Trophoblast cell (in vitro differentiated cells and primary cell): ENCODE measurements at regions not wholly inside any gene's neighbourhood (a gene's known extent, or its start where the extent isn't known, plus 50 kb on each side); places are given as distances from the start of the nearest gene placed in this dataset.

ENCODE experiments used
- DNase-seq, 2 donors: peaks; one replicate each; pipeline ENCODE4 v3.0.0-alpha.2; 2016
- H2AFZ ChIP-seq: 2 replicates; pipeline ENCODE4 v1.6.1; 2013; ENCODE audit warnings: low read length, moderate library complexity, mild to moderate bottlenecking; ENCODE audit not compliant: insufficient read depth, poor library complexity
- H2AK5ac ChIP-seq: 2 replicates; pipeline ENCODE4 v1.6.1; 2013; ENCODE audit warnings: mild to moderate bottlenecking, low read length
- H2BK120ac ChIP-seq: 2 replicates; pipeline ENCODE4 v1.6.1; 2013; ENCODE audit warnings: low read length, mild to moderate bottlenecking, moderate library complexity; ENCODE audit not compliant: insufficient read depth, poor library complexity
- H2BK12ac ChIP-seq: 2 replicates; pipeline ENCODE4 v1.6.1; 2013; ENCODE audit warnings: mild to moderate bottlenecking, low read length, moderate library complexity
- H2BK5ac ChIP-seq: 2 replicates; pipeline ENCODE4 v1.6.1; 2013; ENCODE audit warnings: low read length, low read depth, moderate library complexity, mild to moderate bottlenecking; ENCODE audit not compliant: poor library complexity
- H3K14ac ChIP-seq: 2 replicates; pipeline ENCODE4 v1.6.1; 2013; ENCODE audit warnings: mild to moderate bottlenecking, low read length
- H3K18ac ChIP-seq: 2 replicates; pipeline ENCODE4 v1.6.1; 2013; ENCODE audit warnings: mild to moderate bottlenecking, low read length
- H3K23ac ChIP-seq: 2 replicates; pipeline ENCODE4 v1.6.1; 2013; ENCODE audit warnings: low read length
- H3K27ac ChIP-seq: 2 replicates; pipeline ENCODE4 v1.5.1; 2013; ENCODE audit warnings: low read depth, mild to moderate bottlenecking, inconsistent platforms, low read length, moderate library complexity
- H3K27me3 ChIP-seq: 2 replicates; pipeline ENCODE4 v1.6.1; 2013; ENCODE audit warnings: inconsistent platforms, mild to moderate bottlenecking, low read length, moderate library complexity; ENCODE audit not compliant: insufficient read depth
- H3K36me3 ChIP-seq, 2 experiments: 1 replicate in 1 of 2; 2 replicates in 1 of 2; pipeline ENCODE4 v1.6.1; 2013; ENCODE audit warnings: low read length in 2 of 2, mild to moderate bottlenecking in 2 of 2, moderate library complexity in 1 of 2; ENCODE audit not compliant: insufficient read depth in 2 of 2, control insufficient read depth in 1 of 2
- H3K4ac ChIP-seq: 2 replicates; pipeline ENCODE4 v1.6.1; 2013; ENCODE audit warnings: low read depth, mild to moderate bottlenecking, low read length, moderate library complexity
- H3K4me1 ChIP-seq, 2 experiments: 1 replicate in 1 of 2; 2 replicates in 1 of 2; pipeline ENCODE4 v1.6.1; 2013; ENCODE audit warnings: low read length in 2 of 2, mild to moderate bottlenecking in 2 of 2, moderate library complexity in 1 of 2; ENCODE audit not compliant: insufficient read depth in 2 of 2, control insufficient read depth in 1 of 2
- H3K4me2 ChIP-seq: 2 replicates; pipeline ENCODE4 v1.6.1; 2013; ENCODE audit warnings: inconsistent platforms, mild to moderate bottlenecking, low read length, moderate library complexity
- H3K4me3 ChIP-seq: 2 replicates; pipeline ENCODE4 v1.5.1; 2013; ENCODE audit warnings: mild to moderate bottlenecking, low read depth, low read length, inconsistent platforms
- H3K79me1 ChIP-seq: one replicate; pipeline ENCODE4 v1.6.1; 2013; ENCODE audit warnings: low read length
- H3K79me2 ChIP-seq: 2 replicates; pipeline ENCODE4 v1.6.1; 2013; ENCODE audit warnings: low read length, mild to moderate bottlenecking; ENCODE audit not compliant: control insufficient read depth, insufficient read depth, poor library complexity
- H3K9ac ChIP-seq: 2 replicates; pipeline ENCODE4 v1.6.1; 2013; ENCODE audit warnings: mild to moderate bottlenecking, low read length
- H3K9me3 ChIP-seq: 2 replicates; pipeline ENCODE4 v1.6.1; 2013; ENCODE audit warnings: low read depth, mild to moderate bottlenecking, control low read depth, inconsistent platforms, low read length; ENCODE audit not compliant: insufficient read depth
- H4K12ac ChIP-seq: 2 replicates; pipeline ENCODE4 v1.6.1; 2013; ENCODE audit warnings: low read depth, mild to moderate bottlenecking, low read length, moderate library complexity
- H4K8ac ChIP-seq: 2 replicates; pipeline ENCODE4 v1.6.1; 2013; ENCODE audit warnings: low read depth, mild to moderate bottlenecking, low read length, moderate library complexity
- H4K91ac ChIP-seq: one replicate; pipeline ENCODE4 v1.6.1; 2013; ENCODE audit warnings: low read depth, mild to moderate bottlenecking, low read length, moderate library complexity
- WGBS: extraction: QIAGEN DNeasy Blood & Tissue Kit; methylation state at CpG from one replicate; pipeline ENCODE4 v1.1.7; 2013; ENCODE audit warnings: missing lambda C conversion rate; ENCODE audit not compliant: insufficient read length, insufficient coverage; ENCODE audit errors: extremely low coverage; 5-methylcytosine and 5-hydroxymethylcytosine counted together

- Histone ChIP-seq H3K18ac (no peak overlapping the region), H4K91ac (no peak overlapping the region), H2AK5ac (no peak overlapping the region), H3K27me3 (no peaks in the 10 kb centered on the region), H3K79me1 (no peaks in the 10 kb centered on the region), H3K4me2 (no peak overlapping the region), H2BK120ac (no peak overlapping the region), H2BK12ac (no peak overlapping the region), H3K23ac (no peak overlapping the region), H3K4me3 (no peak overlapping the region), H3K4ac (no peak overlapping the region), H3K9ac (no peak overlapping the region), H2BK5ac (no peak overlapping the region), H4K12ac (no peak overlapping the region), H3K36me3 (no peaks in the 10 kb centered on the region), H3K4me1 (no peaks in the 10 kb centered on the region), H4K8ac (no peak overlapping the region), H3K14ac (no peak overlapping the region), H3K9me3 (no peaks in the 10 kb centered on the region), H2AFZ (no peak overlapping the region), H3K27ac (no peak overlapping the region), H3K79me2 (no peaks in the 10 kb centered on the region)
- no peak for DNase-seq
- WGBS: no CpG with 5 or more reads among the region's 4 CpGs
Measured at GRCh38 chr3:110684466-110684865, 387.1 kb upstream of the NECTIN3 start.

GRCh38 chr3:110685630-110686029 is 386.0 kb upstream of the NECTIN3 start:
- no peak overlapping the region for H4K91ac ChIP-seq
- no peak overlapping the region for H2AFZ ChIP-seq
- H3K18ac ChIP-seq: no peak overlapping the region
- no peak for DNase-seq
- H3K36me3 ChIP-seq: no peaks in the 10 kb centered on the region
- H2BK120ac ChIP-seq: no peak overlapping the region
- no peak overlapping the region for H2AK5ac ChIP-seq
- no peak overlapping the region for H3K23ac ChIP-seq
- H3K4me1 ChIP-seq: no peaks in the 10 kb centered on the region
- H2BK12ac ChIP-seq: no peak overlapping the region
- no peak overlapping the region for H3K14ac ChIP-seq
- no peak overlapping the region for H3K4me2 ChIP-seq
- H4K12ac ChIP-seq: no peak overlapping the region
- no peak overlapping the region for H3K4me3 ChIP-seq
- WGBS: no CpG with 5 or more reads among the region's 4 CpGs
- H3K9me3 ChIP-seq: no peaks in the 10 kb centered on the region
- no peak overlapping the region for H3K27ac ChIP-seq
- no peak overlapping the region for H2BK5ac ChIP-seq
- no peaks in the 10 kb centered on the region for H3K79me1 ChIP-seq
- no peak overlapping the region for H3K9ac ChIP-seq
- H4K8ac ChIP-seq: no peak overlapping the region
- H3K27me3 ChIP-seq: no peaks in the 10 kb centered on the region
- H3K4ac ChIP-seq: no peak overlapping the region
- no peaks in the 10 kb centered on the region for H3K79me2 ChIP-seq

DNA sequence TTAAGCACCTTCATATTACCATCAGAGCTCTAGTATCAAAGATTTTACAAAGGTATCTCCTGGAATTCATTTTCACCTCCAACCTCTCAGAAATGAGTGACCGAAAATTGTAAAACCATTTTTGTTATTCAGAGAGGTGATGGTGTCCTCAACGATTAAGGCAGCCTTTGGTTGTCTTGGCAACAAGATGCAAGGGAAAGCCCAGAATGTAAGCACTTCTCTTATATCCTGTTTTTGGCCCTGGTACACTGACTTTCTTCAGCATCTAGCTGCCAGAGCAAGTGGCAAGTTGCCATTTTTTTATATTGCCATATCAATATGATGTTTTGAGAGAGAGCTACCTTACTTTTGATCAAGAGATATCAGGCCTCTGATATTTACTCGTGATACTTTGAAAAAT is 384.9 kb upstream of the NECTIN3 start:
- no peak overlapping the region for H2AFZ ChIP-seq
- no peak for DNase-seq
- H3K4me2 ChIP-seq: no peak overlapping the region
- no peak overlapping the region for H3K18ac ChIP-seq
- no peaks in the 10 kb centered on the region for H3K9me3 ChIP-seq
- H4K12ac ChIP-seq: no peak overlapping the region
- H2AK5ac ChIP-seq: no peak overlapping the region
- H2BK12ac ChIP-seq: no peak overlapping the region
- H3K79me2 ChIP-seq: no peaks in the 10 kb centered on the region
- H2BK120ac ChIP-seq: no peak overlapping the region
- no peaks in the 10 kb centered on the region for H3K4me1 ChIP-seq
- no peaks in the 10 kb centered on the region for H3K36me3 ChIP-seq
- H3K4me3 ChIP-seq: no peak overlapping the region
- H3K27ac ChIP-seq: no peak overlapping the region
- H3K23ac ChIP-seq: no peak overlapping the region
- H3K27me3 ChIP-seq: no peaks in the 10 kb centered on the region
- H3K4ac ChIP-seq: no peak overlapping the region
- no peak overlapping the region for H3K14ac ChIP-seq
- no CpG with 5 or more reads among the region's 3 CpGs for WGBS
- H4K91ac ChIP-seq: no peak overlapping the region
- no peak overlapping the region for H4K8ac ChIP-seq
- H3K9ac ChIP-seq: no peak overlapping the region
- H2BK5ac ChIP-seq: no peak overlapping the region
- no peaks in the 10 kb centered on the region for H3K79me1 ChIP-seq

DNA sequence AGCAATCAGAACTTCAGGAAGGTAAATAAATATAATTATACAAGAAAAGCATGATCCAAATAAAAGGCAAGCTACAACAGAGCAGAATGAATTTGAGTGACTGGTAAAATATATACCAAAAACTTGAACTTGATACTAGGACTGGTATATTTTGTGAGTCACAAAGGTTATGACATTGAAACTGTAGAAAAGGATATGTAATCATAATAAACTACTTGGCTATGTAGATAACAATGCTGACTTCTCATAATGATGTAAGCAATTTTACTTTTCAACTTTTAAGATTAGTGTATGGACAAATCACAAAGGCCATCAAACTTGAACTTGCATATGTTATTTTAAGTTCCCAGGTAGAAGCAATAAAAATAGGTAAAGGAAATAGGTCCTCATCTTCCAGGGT is 384.5 kb upstream of the NECTIN3 start:
- no peak overlapping the region for H2BK120ac ChIP-seq
- no peak overlapping the region for H4K8ac ChIP-seq
- no peak overlapping the region for H3K14ac ChIP-seq
- no peak overlapping the region for H2BK12ac ChIP-seq
- no peak overlapping the region for H3K27ac ChIP-seq
- no peaks in the 10 kb centered on the region for H3K9me3 ChIP-seq
- H3K79me2 ChIP-seq: no peaks in the 10 kb centered on the region
- no peaks in the 10 kb centered on the region for H3K79me1 ChIP-seq
- no peak for DNase-seq
- H3K4me2 ChIP-seq: no peak overlapping the region
- no peak overlapping the region for H3K18ac ChIP-seq
- no peak overlapping the region for H3K9ac ChIP-seq
- H3K4me1 ChIP-seq: no peaks in the 10 kb centered on the region
- H2AK5ac ChIP-seq: no peak overlapping the region
- no peak overlapping the region for H4K91ac ChIP-seq
- no peaks in the 10 kb centered on the region for H3K27me3 ChIP-seq
- no peak overlapping the region for H3K4ac ChIP-seq
- H2BK5ac ChIP-seq: no peak overlapping the region
- no peak overlapping the region for H3K4me3 ChIP-seq
- no peak overlapping the region for H2AFZ ChIP-seq
- H3K36me3 ChIP-seq: no peaks in the 10 kb centered on the region
- H3K23ac ChIP-seq: no peak overlapping the region
- no peak overlapping the region for H4K12ac ChIP-seq

DNA sequence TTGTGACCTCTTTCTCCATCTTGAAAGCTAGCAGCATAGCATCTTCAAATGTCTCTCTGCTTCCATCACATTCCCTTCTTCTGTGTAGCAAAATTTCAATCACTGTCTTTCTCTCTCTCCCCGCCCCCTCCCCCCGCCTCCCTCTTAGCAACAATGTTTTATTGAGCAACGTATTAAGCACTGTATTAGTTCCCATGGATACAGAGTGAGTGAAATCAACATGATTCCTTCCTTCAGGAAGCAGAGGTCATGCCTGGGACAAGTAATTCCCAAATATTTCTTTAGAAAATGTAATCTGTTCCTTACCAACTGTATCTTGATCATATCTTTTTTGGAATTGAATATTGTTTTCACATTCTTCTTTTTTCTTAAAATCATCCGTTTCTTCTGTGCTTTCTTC is 373.7 kb upstream of the NECTIN3 start:
- Histone ChIP-seq H4K91ac (no peak overlapping the region), H2BK5ac (no peak overlapping the region), H3K4me1 (no peaks in the 10 kb centered on the region), H3K18ac (no peak overlapping the region), H3K4me3 (no peak overlapping the region), H2BK12ac (no peak overlapping the region), H3K4me2 (no peak overlapping the region), H2AK5ac (no peak overlapping the region), H3K27ac (no peak overlapping the region), H3K79me1 (no peaks in the 10 kb centered on the region), H3K9me3 (no peaks in the 10 kb centered on the region), H3K23ac (no peak overlapping the region), H3K79me2 (no peaks in the 10 kb centered on the region), H2BK120ac (no peak overlapping the region), H3K4ac (no peak overlapping the region), H2AFZ (no peak overlapping the region), H3K14ac (no peak overlapping the region), H4K8ac (no peak overlapping the region), H3K36me3 (no peaks in the 10 kb centered on the region), H3K27me3 (no peaks in the 10 kb centered on the region), H4K12ac (no peak overlapping the region), H3K9ac (no peak overlapping the region)
- no peak for DNase-seq
- 100% methylated on average over 1 of the region's 4 CpGs for WGBS
